Trophoblast cell (in vitro differentiated cells and primary cell): ENCODE measurements at regions not wholly inside any gene's neighbourhood (a gene's known extent, or its start where the extent isn't known, plus 50 kb on each side); places are given as distances from the start of the nearest gene placed in this dataset.

ENCODE experiments used
- DNase-seq, 2 donors: peaks; one replicate each; pipeline ENCODE4 v3.0.0-alpha.2; 2016
- H2AFZ ChIP-seq: 2 replicates; pipeline ENCODE4 v1.6.1; 2013; ENCODE audit warnings: low read length, moderate library complexity, mild to moderate bottlenecking; ENCODE audit not compliant: insufficient read depth, poor library complexity
- H2AK5ac ChIP-seq: 2 replicates; pipeline ENCODE4 v1.6.1; 2013; ENCODE audit warnings: mild to moderate bottlenecking, low read length
- H2BK120ac ChIP-seq: 2 replicates; pipeline ENCODE4 v1.6.1; 2013; ENCODE audit warnings: low read length, mild to moderate bottlenecking, moderate library complexity; ENCODE audit not compliant: insufficient read depth, poor library complexity
- H2BK12ac ChIP-seq: 2 replicates; pipeline ENCODE4 v1.6.1; 2013; ENCODE audit warnings: mild to moderate bottlenecking, low read length, moderate library complexity
- H2BK5ac ChIP-seq: 2 replicates; pipeline ENCODE4 v1.6.1; 2013; ENCODE audit warnings: low read length, low read depth, moderate library complexity, mild to moderate bottlenecking; ENCODE audit not compliant: poor library complexity
- H3K14ac ChIP-seq: 2 replicates; pipeline ENCODE4 v1.6.1; 2013; ENCODE audit warnings: mild to moderate bottlenecking, low read length
- H3K18ac ChIP-seq: 2 replicates; pipeline ENCODE4 v1.6.1; 2013; ENCODE audit warnings: mild to moderate bottlenecking, low read length
- H3K23ac ChIP-seq: 2 replicates; pipeline ENCODE4 v1.6.1; 2013; ENCODE audit warnings: low read length
- H3K27ac ChIP-seq: 2 replicates; pipeline ENCODE4 v1.5.1; 2013; ENCODE audit warnings: low read depth, mild to moderate bottlenecking, inconsistent platforms, low read length, moderate library complexity
- H3K27me3 ChIP-seq: 2 replicates; pipeline ENCODE4 v1.6.1; 2013; ENCODE audit warnings: inconsistent platforms, mild to moderate bottlenecking, low read length, moderate library complexity; ENCODE audit not compliant: insufficient read depth
- H3K36me3 ChIP-seq, 2 experiments: 1 replicate in 1 of 2; 2 replicates in 1 of 2; pipeline ENCODE4 v1.6.1; 2013; ENCODE audit warnings: low read length in 2 of 2, mild to moderate bottlenecking in 2 of 2, moderate library complexity in 1 of 2; ENCODE audit not compliant: insufficient read depth in 2 of 2, control insufficient read depth in 1 of 2
- H3K4ac ChIP-seq: 2 replicates; pipeline ENCODE4 v1.6.1; 2013; ENCODE audit warnings: low read depth, mild to moderate bottlenecking, low read length, moderate library complexity
- H3K4me1 ChIP-seq, 2 experiments: 1 replicate in 1 of 2; 2 replicates in 1 of 2; pipeline ENCODE4 v1.6.1; 2013; ENCODE audit warnings: low read length in 2 of 2, mild to moderate bottlenecking in 2 of 2, moderate library complexity in 1 of 2; ENCODE audit not compliant: insufficient read depth in 2 of 2, control insufficient read depth in 1 of 2
- H3K4me2 ChIP-seq: 2 replicates; pipeline ENCODE4 v1.6.1; 2013; ENCODE audit warnings: inconsistent platforms, mild to moderate bottlenecking, low read length, moderate library complexity
- H3K4me3 ChIP-seq: 2 replicates; pipeline ENCODE4 v1.5.1; 2013; ENCODE audit warnings: mild to moderate bottlenecking, low read depth, low read length, inconsistent platforms
- H3K79me1 ChIP-seq: one replicate; pipeline ENCODE4 v1.6.1; 2013; ENCODE audit warnings: low read length
- H3K79me2 ChIP-seq: 2 replicates; pipeline ENCODE4 v1.6.1; 2013; ENCODE audit warnings: low read length, mild to moderate bottlenecking; ENCODE audit not compliant: control insufficient read depth, insufficient read depth, poor library complexity
- H3K9ac ChIP-seq: 2 replicates; pipeline ENCODE4 v1.6.1; 2013; ENCODE audit warnings: mild to moderate bottlenecking, low read length
- H3K9me3 ChIP-seq: 2 replicates; pipeline ENCODE4 v1.6.1; 2013; ENCODE audit warnings: low read depth, mild to moderate bottlenecking, control low read depth, inconsistent platforms, low read length; ENCODE audit not compliant: insufficient read depth
- H4K12ac ChIP-seq: 2 replicates; pipeline ENCODE4 v1.6.1; 2013; ENCODE audit warnings: low read depth, mild to moderate bottlenecking, low read length, moderate library complexity
- H4K8ac ChIP-seq: 2 replicates; pipeline ENCODE4 v1.6.1; 2013; ENCODE audit warnings: low read depth, mild to moderate bottlenecking, low read length, moderate library complexity
- H4K91ac ChIP-seq: one replicate; pipeline ENCODE4 v1.6.1; 2013; ENCODE audit warnings: low read depth, mild to moderate bottlenecking, low read length, moderate library complexity
- WGBS: extraction: QIAGEN DNeasy Blood & Tissue Kit; methylation state at CpG from one replicate; pipeline ENCODE4 v1.1.7; 2013; ENCODE audit warnings: missing lambda C conversion rate; ENCODE audit not compliant: insufficient read length, insufficient coverage; ENCODE audit errors: extremely low coverage; 5-methylcytosine and 5-hydroxymethylcytosine counted together

- Histone ChIP-seq H3K14ac (no peak overlapping the region), H2AFZ (no peak overlapping the region), H3K79me2 (no peaks in the 10 kb centered on the region), H2AK5ac (no peak overlapping the region), H2BK5ac (no peak overlapping the region), H3K4me1 (no peaks in the 10 kb centered on the region), H3K79me1 (no peaks in the 10 kb centered on the region), H3K9ac (no peak overlapping the region), H3K9me3 (no peaks in the 10 kb centered on the region), H3K4ac (no peak overlapping the region), H3K23ac (no peak overlapping the region), H4K12ac (no peak overlapping the region), H2BK12ac (no peak overlapping the region), H3K4me3 (no peak overlapping the region), H3K4me2 (no peak overlapping the region), H3K36me3 (no peaks in the 10 kb centered on the region), H3K18ac (no peak overlapping the region), H3K27ac (no peak overlapping the region), H4K91ac (no peak overlapping the region), H3K27me3 (no peaks in the 10 kb centered on the region), H4K8ac (no peak overlapping the region), H2BK120ac (no peak overlapping the region)
- DNase-seq = no peak
- no CpG with 5 or more reads among the region's 2 CpGs for WGBS
Observed at GRCh38 chr2:123953846-123954245, 71.2 kb upstream of the CNTNAP5 start.

GRCh38 chr2:123958011-123958410 is 67.1 kb upstream of the CNTNAP5 start:
- no peak overlapping the region for H4K12ac ChIP-seq
- H3K4me1 ChIP-seq = no peaks in the 10 kb centered on the region
- no peak for DNase-seq
- H3K36me3 ChIP-seq = no peaks in the 10 kb centered on the region
- H2AK5ac ChIP-seq = no peak overlapping the region
- no peak overlapping the region for H4K91ac ChIP-seq
- H2AFZ ChIP-seq = no peak overlapping the region
- H3K27ac ChIP-seq = no peak overlapping the region
- no peak overlapping the region for H2BK120ac ChIP-seq
- no peak overlapping the region for H3K23ac ChIP-seq
- no peaks in the 10 kb centered on the region for H3K79me2 ChIP-seq
- H2BK12ac ChIP-seq = no peak overlapping the region
- H3K14ac ChIP-seq = no peak overlapping the region
- no peak overlapping the region for H3K4me2 ChIP-seq
- H3K18ac ChIP-seq = no peak overlapping the region
- no peak overlapping the region for H3K4ac ChIP-seq
- H3K9ac ChIP-seq = no peak overlapping the region
- H4K8ac ChIP-seq = no peak overlapping the region
- no peak overlapping the region for H2BK5ac ChIP-seq
- H3K79me1 ChIP-seq = no peaks in the 10 kb centered on the region
- H3K9me3 ChIP-seq = no peaks in the 10 kb centered on the region
- no peak overlapping the region for H3K4me3 ChIP-seq
- no peaks in the 10 kb centered on the region for H3K27me3 ChIP-seq
- no CpG with 5 or more reads among the region's 4 CpGs for WGBS

- H3K4me1 ChIP-seq = no peaks in the 10 kb centered on the region
- H4K8ac ChIP-seq = no peak overlapping the region
- no peak overlapping the region for H3K4me3 ChIP-seq
- H3K9ac ChIP-seq = no peak overlapping the region
- no peak overlapping the region for H2AK5ac ChIP-seq
- no peaks in the 10 kb centered on the region for H3K79me2 ChIP-seq
- no peak overlapping the region for H3K23ac ChIP-seq
- no peak overlapping the region for H3K4ac ChIP-seq
- H3K79me1 ChIP-seq = no peaks in the 10 kb centered on the region
- H3K18ac ChIP-seq = no peak overlapping the region
- no peak overlapping the region for H2BK12ac ChIP-seq
- no peak overlapping the region for H4K91ac ChIP-seq
- H2BK120ac ChIP-seq = no peak overlapping the region
- DNase-seq = no peak
- no peak overlapping the region for H2BK5ac ChIP-seq
- H3K27me3 ChIP-seq = no peaks in the 10 kb centered on the region
- no peak overlapping the region for H3K27ac ChIP-seq
- no peak overlapping the region for H4K12ac ChIP-seq
- H3K4me2 ChIP-seq = no peak overlapping the region
- no peaks in the 10 kb centered on the region for H3K9me3 ChIP-seq
- H3K14ac ChIP-seq = no peak overlapping the region
- H3K36me3 ChIP-seq = no peaks in the 10 kb centered on the region
- H2AFZ ChIP-seq = no peak overlapping the region
Observed at GRCh38 chr2:123961576-123961975, 63.5 kb upstream of the CNTNAP5 start.

GRCh38 chr2:123971564-123972318 is 53.3 kb upstream of the CNTNAP5 start:
- Histone ChIP-seq H2BK120ac (no peak overlapping the region), H3K9ac (no peak overlapping the region), H2BK12ac (no peak overlapping the region), H3K23ac (no peak overlapping the region), H3K27ac (no peak overlapping the region), H4K8ac (no peak overlapping the region), H3K4me2 (no peak overlapping the region), H3K79me1 (no peaks in the 10 kb centered on the region), H3K18ac (no peak overlapping the region), H3K4ac (no peak overlapping the region), H3K36me3 (no peaks in the 10 kb centered on the region), H4K91ac (no peak overlapping the region), H3K14ac (no peak overlapping the region), H3K4me1 (no peaks in the 10 kb centered on the region), H2AK5ac (no peak overlapping the region), H4K12ac (no peak overlapping the region), H3K9me3 (no peaks in the 10 kb centered on the region), H3K79me2 (no peaks in the 10 kb centered on the region), H3K4me3 (no peak overlapping the region), H2AFZ (no peak overlapping the region), H2BK5ac (no peak overlapping the region), H3K27me3 (no peaks in the 10 kb centered on the region)
- DNase-seq = no peak
- no CpG with 5 or more reads among the region's 8 CpGs for WGBS
